H1 (cell line): ENCODE measurements at regions not wholly inside any gene's neighbourhood (a gene's known extent, or its start where the extent isn't known, plus 50 kb on each side); places are given as distances from the start of the nearest gene placed in this dataset.

Experiments used
- RFX5 ChIP-seq: IDR thresholded peaks from 2 replicates; pipeline ENCODE4 v1.6.1; 2011; ENCODE audit warnings: low read depth, low read length, improper control_type of control experiment, borderline replicate concordance
- SIN3A ChIP-seq, 2 experiments: IDR thresholded peaks in 1 of 2; conservative IDR thresholded peaks in 1 of 2; 2 replicates each; pipeline ENCODE4 v1.6.1; 2011 to 2012; ENCODE audit warnings: low read length in 2 of 2, improper control_type of control experiment in 1 of 2, low read depth in 1 of 2, mild to moderate bottlenecking in 1 of 2
- TAF7 ChIP-seq: optimal IDR thresholded peaks from 2 replicates; pipeline ENCODE3; 2011; ENCODE audit warnings: low read depth, mild to moderate bottlenecking, inconsistent platforms, low read length, moderate library complexity, borderline replicate concordance

GRCh38 chr4:79232540-79232939 lies 93.3 kb downstream of the NAA11 start (continued):
- TF ChIP-seq RFX5 (no peak), TAF7 (no peak), SIN3A (conservative IDR thresholded peaks at IDR 0.05 in 1 of 2, IDR thresholded peaks at IDR 0.05 in 1 of 2; ENCODE audit: low read depth in 1 of 2, low read length in 2 of 2) (no peak)
- TF ChIP-seq, all 59 proteins: peak for 0
